GM12865 (cell line): ENCODE measurements at regions not wholly inside any gene's neighbourhood (a gene's known extent, or its start where the extent isn't known, plus 50 kb on each side); places are given as distances from the start of the nearest gene placed in this dataset.

Source experiments
- DNase-seq: peaks from one replicate; pipeline ENCODE4 v3.0.0; 2010; ENCODE audit warnings: low read depth
- H3K4me3 ChIP-seq: 2 replicates; pipeline ENCODE4 v1.5.1; 2011; ENCODE audit warnings: mild to moderate bottlenecking, low read depth, low read length, control low read depth
- TF ChIP-seq, protein P1 (sequence below): IDR thresholded peaks from 2 replicates; pipeline ENCODE4 v1.5.1; 2011; ENCODE audit warnings: low read length, control low read depth, low read depth, inconsistent platforms; ENCODE audit not compliant: insufficient read depth; ENCODE audit errors: missing control alignments

DNA sequence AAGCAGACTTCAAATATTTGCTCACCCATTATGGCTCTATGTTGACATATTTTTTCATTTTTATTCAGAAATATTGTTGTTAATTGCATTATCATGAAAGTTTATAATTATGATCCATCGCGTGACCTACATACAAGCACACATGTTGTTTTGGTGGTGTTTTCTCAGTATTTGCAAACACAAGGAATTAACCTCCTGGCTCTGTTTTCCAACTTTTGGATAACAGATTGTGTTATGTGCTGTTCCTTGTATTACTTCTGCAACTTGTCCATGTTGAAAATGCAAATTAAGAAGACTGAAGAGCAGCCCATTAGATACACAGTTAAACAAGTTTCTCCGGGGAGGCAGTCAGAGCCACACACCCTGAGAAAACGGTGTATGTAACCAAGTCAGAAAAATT lies 201.2 kb downstream of the SEC23A start:
- TF ChIP-seq, protein P1, sequence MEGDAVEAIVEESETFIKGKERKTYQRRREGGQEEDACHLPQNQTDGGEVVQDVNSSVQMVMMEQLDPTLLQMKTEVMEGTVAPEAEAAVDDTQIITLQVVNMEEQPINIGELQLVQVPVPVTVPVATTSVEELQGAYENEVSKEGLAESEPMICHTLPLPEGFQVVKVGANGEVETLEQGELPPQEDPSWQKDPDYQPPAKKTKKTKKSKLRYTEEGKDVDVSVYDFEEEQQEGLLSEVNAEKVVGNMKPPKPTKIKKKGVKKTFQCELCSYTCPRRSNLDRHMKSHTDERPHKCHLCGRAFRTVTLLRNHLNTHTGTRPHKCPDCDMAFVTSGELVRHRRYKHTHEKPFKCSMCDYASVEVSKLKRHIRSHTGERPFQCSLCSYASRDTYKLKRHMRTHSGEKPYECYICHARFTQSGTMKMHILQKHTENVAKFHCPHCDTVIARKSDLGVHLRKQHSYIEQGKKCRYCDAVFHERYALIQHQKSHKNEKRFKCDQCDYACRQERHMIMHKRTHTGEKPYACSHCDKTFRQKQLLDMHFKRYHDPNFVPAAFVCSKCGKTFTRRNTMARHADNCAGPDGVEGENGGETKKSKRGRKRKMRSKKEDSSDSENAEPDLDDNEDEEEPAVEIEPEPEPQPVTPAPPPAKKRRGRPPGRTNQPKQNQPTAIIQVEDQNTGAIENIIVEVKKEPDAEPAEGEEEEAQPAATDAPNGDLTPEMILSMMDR, result no peak
- no peak for DNase-seq
- H3K4me3 ChIP-seq, result no peak overlapping the region

DNA sequence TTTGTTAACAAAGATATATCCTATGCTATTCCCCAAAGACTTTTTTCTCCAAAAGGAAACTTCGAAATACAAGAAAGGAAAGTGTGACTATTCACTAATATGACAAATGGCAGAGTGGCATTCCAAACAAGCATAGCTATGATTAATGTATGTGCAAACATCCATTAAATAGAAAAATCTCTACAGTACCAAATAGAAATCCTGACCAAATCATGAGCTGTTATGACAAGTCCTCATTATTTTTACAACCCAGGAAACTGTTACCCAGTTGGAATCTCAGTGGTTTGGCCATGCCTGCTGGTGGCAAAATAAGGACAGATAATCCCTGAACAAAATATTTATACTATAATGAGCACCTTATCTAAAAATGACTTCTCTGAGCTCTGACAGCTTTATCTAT lies 202.1 kb downstream of the SEC23A start:
- no peak for DNase-seq
- no peak overlapping the region for H3K4me3 ChIP-seq
- TF ChIP-seq, protein P1, result no peak

DNA sequence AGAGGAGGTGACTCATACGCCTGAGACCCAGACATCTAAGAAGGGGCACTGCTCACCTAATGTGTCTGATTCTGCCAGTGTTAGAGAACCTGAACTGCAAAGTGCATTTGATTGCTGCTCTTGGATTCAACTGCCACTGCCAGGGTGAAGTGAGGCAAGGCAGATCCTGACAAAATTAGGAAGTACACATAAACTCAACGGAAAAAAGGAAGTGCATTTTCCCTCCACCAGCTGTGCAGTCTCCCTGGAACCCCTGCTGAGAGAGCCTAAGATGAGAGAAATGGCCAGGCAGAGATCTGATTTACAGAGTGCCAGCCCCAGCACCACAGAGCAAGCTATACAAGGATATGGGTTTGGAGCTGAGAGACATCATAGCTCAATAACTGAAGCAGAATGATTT lies 215.3 kb downstream of the SEC23A start:
- H3K4me3 ChIP-seq, result no peak overlapping the region
- DNase-seq, result no peak
- TF ChIP-seq, protein P1, result no peak

DNA sequence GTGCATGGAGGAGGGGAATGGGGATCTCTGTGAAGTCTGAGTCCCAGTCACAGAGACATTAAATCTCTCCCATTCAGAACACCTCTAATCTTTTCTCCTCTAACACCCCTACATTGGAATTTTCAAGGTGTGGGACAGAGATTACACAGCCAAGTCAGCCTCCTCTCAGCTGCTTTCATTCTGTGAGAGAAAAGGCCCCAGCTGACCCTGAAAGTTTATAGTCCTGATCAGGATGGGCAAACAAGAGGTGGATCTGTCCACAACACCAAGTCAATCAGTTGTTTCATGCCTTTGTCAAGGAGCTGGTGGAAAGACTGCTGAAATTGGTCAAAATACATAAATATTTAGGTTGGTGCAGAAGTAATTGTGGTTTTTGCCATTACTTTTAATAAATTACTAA lies 218.9 kb downstream of the SEC23A start:
- TF ChIP-seq, protein P1, result no peak

DNA sequence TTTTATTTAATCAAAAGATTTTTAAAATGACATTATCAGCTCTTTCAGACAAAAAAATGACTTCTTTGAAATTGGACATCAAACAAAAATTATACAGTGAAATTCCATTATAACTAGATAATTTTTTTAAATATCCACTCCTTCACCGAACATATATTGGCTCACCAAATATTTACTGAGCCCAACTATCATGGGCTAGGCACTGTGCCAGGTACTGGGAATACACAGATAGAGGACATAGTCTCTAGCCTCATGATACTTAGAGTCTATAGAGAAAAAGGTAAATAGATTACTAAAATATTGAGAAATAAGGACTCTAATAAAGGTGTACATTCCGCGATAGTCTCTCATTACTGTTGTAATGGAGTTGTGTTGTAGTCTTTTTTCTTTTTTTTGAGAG lies 219.9 kb downstream of the SEC23A start:
- H3K4me3 ChIP-seq, result no peak overlapping the region
- TF ChIP-seq, protein P1, result no peak
- no peak for DNase-seq

More for the DNA sequence above, 218.9 kb downstream of the SEC23A start:
- H3K4me3 ChIP-seq, result no peak overlapping the region
- no peak for DNase-seq

DNA sequence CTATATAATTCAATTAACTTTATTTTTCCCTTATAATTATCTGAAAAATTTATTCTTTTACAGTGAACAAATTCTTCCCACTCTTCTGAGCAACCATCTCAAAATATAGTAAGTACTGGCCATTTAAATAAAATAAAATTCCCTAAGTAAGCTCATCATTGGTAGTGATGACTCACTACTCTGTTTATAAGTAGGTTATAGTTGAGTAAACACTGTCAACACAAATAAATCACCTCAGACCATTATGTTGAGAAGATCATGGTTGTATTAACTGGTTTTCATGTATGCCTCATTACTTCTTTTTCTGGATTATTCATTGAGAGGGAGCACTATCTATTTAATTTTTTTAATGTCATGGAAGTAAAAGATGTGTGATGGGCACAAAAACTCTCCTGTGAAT lies 220.5 kb downstream of the SEC23A start:
- no peak for DNase-seq
- TF ChIP-seq, protein P1, result no peak
- H3K4me3 ChIP-seq, result no peak overlapping the region

DNA sequence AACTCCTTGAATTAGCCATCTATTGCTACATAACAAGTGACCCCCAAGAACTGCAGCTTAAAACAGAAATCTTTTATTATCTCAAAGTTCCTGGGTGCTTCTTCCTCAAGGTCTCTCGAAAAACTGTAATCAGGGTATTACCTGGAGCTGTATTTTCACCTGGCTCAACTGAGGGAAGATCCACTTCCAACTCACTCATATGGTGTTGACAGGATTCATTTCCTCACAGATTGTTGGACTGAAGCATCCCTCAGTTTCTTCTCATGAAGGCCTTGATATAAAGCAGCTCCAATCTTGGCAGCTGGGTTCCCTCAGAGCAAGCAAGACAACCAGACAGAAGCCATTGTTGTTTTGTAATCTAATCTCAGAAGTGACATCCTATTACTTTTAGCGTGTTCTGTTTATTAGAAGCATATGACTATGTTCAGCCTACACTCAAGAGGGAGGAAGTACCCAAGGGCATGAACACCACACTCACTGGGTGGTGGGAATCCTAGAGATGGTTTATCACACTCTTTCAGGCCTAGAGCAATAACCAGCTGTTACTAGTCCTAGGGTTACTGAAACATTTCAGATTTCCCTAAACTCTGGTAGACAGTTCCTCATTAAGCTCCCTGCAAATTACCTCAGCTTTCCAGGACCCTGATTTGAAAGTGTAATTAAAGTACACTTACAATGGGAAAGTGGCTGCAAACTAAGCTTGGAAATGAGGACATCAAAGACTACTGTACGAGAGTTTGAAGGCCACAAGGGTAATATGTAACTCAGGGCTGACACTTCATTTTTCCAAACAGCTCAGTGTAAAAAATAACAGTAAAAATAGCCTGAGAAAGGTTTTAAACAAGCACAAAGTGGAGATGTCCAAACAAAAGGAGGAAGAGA lies 222.2 kb downstream of the SEC23A start:
- TF ChIP-seq, protein P1, result no peak
- no peak for DNase-seq
- no peak overlapping the region for H3K4me3 ChIP-seq
